GM19099 (cell line): ENCODE measurements at regions not wholly inside any gene's neighbourhood (a gene's known extent, or its start where the extent isn't known, plus 50 kb on each side); places are given as distances from the start of the nearest gene placed in this dataset.

ENCODE experiments used
- POLR2A ChIP-seq: IDR thresholded peaks from 3 replicates; pipeline ENCODE4 v1.6.1; 2011; ENCODE audit warnings: low read depth; ENCODE audit not compliant: insufficient read length; ENCODE audit errors: extremely low read depth

DNA sequence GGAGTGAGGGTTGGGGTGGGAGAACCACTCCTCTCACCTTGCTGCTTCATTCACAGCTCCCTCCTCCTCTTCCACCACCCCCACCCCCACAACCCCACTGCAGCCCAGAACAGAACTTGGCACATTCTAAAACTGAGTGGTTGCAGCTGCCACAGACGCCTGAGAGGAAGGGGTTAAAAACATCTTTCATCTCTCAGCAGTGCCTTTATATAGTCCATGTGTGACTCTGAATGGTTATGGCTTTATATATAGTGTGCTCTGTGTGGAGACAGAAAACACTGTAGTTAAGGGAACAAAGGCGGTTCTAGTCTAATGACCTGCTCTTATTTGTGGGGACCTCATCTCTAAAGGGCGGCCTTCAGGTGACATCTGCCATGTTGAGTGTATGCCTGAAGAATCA lies 144.8 kb downstream of the BCOR start:
- no peak for TF ChIP-seq POLR2A

- TF ChIP-seq POLR2A: no peak
Observed at GRCh38 chrX:39953879-39954278, 143.9 kb downstream of the BCOR start.

- no peak for TF ChIP-seq POLR2A
Observed at GRCh38 chrX:39954851-39955250, 142.9 kb downstream of the BCOR start.

DNA sequence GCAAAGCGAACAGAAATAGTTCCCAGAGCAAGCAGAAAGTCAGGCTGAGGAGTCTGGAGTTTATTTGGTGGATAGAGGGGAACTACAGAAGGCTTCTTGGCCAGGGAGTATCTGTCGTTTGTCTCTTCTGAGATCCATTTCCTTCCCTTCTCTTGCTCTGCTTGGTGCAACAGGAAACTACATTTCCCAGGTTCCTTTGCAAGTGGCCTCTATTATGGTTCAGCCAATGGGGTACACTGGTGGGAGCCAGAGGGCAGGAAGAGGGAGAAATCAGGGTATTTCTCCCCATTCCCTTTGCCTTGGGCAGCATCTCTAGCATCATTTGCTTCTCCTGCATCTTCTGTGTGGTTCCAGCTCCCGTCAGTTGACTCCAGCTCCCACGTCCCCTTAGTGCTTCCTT lies 142.1 kb downstream of the BCOR start:
- TF ChIP-seq POLR2A: no peak

DNA sequence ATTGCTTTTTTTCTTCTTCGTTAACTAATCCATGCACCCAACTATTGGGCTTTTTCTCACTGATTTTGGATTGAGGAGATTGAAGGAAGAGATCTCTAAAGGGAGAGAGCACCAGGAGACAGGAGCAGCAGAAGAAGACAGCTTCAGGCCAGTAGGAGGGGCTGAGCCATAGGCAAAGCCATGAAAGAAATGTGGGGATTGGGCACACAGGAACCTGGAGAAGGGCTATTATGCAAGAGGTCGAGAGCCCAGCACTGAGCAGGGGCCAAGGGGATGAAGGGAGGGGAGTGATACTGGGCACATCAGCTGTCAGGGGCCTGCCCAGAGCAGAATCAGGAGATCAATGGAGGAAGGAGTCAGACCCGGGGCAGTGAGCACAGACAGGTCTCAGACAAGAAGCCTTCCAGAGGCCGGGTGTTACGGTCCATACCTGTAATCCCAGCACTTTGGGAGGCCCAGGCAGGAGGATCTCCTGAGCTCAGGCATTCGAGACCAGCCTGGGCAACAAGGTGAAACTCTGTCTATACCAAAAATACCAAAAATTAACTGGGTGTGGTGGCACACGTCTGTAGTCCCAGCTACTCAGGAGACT lies 140.9 kb downstream of the BCOR start:
- TF ChIP-seq POLR2A: no peak

- TF ChIP-seq POLR2A: no peak
Observed at GRCh38 chrX:39957816-39958566, 139.8 kb downstream of the BCOR start.

- no peak for TF ChIP-seq POLR2A
Observed at GRCh38 chrX:39958850-39959249, 138.9 kb downstream of the BCOR start.

DNA sequence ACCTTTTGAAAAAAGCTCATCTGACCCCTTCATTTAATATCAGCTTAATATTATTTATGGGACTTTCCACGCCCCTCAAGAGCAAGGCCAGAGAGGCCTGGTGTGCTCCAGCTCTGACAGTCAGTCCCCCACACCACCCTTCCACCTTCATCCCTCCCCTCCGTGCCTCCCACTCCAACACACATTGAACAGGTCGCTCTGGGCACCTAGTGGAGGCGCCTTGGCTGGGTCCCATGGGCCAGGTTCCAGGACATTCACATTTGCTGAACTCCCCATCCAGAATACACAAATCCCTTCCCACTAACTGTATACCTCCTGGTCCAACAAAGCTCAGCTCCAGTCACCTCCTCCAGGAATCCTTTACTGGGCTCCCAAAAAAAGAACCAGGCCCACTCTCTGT lies 137.5 kb downstream of the BCOR start:
- no peak for TF ChIP-seq POLR2A

- no peak for TF ChIP-seq POLR2A
Observed at GRCh38 chrX:39961441-39961840, 136.3 kb downstream of the BCOR start.

DNA sequence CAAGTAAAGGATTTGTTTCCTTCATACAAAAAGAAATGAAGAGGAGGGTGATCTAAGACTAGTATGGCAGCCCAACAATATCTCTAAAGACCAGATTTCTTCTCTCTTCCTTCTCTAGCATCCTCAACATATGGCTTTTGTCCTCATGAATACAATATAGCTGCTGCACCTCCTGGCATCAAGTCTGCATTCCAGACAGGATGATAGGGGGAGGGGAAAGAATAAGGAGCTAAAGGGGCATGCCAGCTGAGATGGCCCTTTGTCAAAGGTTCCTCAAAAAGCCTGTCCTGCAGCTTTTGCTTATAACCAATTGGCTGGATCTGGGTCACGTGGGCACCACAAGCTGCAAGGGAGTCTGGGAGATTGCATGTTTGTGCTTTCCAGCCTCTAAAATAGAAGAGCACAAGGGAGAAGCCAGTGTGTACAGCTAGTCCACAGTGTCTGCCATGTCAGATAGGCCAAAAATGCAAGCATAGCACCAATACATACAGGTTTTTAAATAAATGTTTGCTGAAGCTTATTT lies 132.6 kb downstream of the BCOR start:
- no peak for TF ChIP-seq POLR2A

DNA sequence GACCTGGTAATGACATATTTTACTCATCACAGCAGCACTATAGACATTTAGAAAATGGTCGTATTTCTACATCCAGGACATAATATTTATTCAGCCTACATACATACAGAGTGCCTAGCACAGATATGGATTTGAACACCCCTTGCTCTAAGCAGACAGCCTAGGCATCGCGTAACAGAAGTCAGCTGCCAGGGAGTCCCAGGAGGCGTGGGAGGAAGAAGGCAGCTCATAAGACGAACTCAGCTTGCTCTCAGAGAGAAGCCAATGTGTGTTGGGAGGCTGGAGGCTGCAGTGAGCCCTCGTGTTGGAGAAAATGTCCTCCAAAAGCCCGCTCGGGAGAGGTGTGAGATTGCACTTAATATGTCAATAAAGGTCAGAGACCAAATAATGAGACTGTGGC lies 131.6 kb downstream of the BCOR start:
- no peak for TF ChIP-seq POLR2A

GRCh38 chrX:39967348-39967747 lies 130.4 kb downstream of the BCOR start:
- no peak for TF ChIP-seq POLR2A

GRCh38 chrX:39969099-39969818 lies 128.5 kb downstream of the BCOR start:
- TF ChIP-seq POLR2A: no peak

DNA sequence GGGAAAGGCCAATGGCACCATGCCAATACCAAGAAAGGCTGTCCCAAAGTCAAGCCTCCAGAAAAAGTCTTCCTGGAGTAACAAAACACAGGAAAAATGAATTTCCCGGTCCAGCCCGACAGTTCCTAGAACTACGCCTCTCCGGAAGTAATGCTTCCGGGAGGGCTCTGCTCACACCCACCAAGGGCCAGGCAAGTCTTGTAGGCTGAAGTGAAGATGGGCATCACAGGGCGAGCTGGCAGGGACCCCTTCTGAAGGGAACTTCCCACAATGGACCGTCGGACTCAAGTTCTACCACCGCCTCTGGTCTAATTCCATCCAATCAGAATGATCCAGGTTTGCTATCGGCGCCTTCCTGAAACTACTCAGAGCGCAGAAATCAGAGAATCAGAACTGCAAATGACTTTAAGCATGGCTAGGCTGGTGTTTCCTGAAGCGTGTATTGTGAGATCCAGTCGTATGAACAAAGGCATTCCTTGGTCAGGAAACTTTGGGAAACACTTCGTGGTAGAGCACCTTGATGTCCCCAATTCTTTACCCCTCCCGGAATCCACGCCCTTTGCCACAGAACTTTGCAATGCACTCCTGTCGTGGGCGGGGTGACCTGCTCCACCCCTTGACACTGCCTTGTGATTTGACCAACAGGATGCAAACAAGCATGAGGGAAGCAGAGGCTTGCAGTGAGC lies 127.8 kb downstream of the BCOR start:
- no peak for TF ChIP-seq POLR2A

DNA sequence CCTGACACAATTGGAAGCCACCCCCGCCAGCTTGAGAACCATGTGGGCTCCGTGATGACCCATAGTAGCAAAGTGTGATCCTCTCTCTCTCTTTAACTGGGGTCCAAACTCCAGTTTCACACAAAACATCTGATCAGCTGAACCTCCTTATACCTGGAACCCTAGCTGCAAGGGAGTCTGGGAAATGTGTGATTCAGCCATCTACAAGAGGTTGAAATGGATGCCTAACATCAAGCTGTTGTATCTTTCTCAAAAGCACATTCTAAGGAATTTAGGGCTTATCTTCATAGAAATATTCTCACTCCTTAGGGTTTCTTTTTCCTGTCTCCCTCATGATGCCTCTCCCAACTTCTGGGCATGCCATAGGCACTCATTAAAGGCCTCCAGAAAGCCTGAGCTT lies 126.0 kb downstream of the BCOR start:
- no peak for TF ChIP-seq POLR2A
